ENCODE measurements at regions not wholly inside any gene's neighbourhood (a gene's known extent, or its start where the extent isn't known, plus 50 kb on each side); places are given as distances from the start of the nearest gene placed in this dataset.

DNA sequence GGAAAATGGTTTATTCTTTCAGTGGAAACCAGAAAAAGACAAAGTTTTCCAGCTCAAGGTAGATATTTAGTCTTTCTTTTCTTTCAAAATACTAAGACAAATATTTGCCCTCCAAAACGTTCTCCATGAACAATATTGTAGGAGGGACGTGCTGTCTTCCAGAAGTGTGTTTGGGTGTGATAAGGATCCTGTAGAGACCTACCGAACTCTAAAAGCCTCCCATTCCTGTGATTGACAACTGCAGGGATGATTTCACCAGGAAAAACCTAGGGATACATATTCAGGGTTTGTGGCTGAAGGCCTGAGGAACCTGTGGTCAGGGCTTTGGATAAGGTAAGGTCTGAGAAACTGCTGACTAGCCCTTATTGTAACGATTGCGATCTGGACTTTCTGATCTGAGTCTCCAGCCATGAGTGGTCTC is 167.1 kb downstream of the ZNF648 start:
- no peak for TF ChIP-seq CTCF (conservative IDR thresholded peaks at IDR 0.05)
- no peak for TF ChIP-seq EZH2 (IDR thresholded peaks at IDR 0.05; ENCODE audit: low read depth)
